IMR-90 (cell line): ENCODE measurements at regions not wholly inside any gene's neighbourhood (a gene's known extent, or its start where the extent isn't known, plus 50 kb on each side); places are given as distances from the start of the nearest gene placed in this dataset.

Source experiments
- CEBPB ChIP-seq: IDR thresholded peaks from 2 replicates; pipeline ENCODE4 v1.6.1; 2012; ENCODE audit warnings: low read depth, low read length, improper control_type of control experiment
- CTCF ChIP-seq: conservative IDR thresholded peaks from 2 replicates; pipeline ENCODE4 v1.5.1; 2012; ENCODE audit warnings: mild to moderate bottlenecking, low read depth, low read length, improper control_type of control experiment
- FOS ChIP-seq: fragments of 150-350 bp; IDR thresholded peaks from 2 replicates; pipeline ENCODE4 v1.6.1; 2016; ENCODE audit warnings: low read depth, low read length
- MAFK ChIP-seq: IDR thresholded peaks from 2 replicates; pipeline ENCODE4 v1.6.1; 2012; ENCODE audit warnings: low read depth, low read length, improper control_type of control experiment
- POLR2A ChIP-seq: IDR thresholded peaks from 2 replicates; pipeline ENCODE4 v1.6.1; 2012; ENCODE audit warnings: mild to moderate bottlenecking, low read depth, low read length
- RAD21 ChIP-seq: IDR thresholded peaks from 2 replicates; pipeline ENCODE4 v1.6.1; 2012; ENCODE audit warnings: low read length, improper control_type of control experiment
- RCOR1 ChIP-seq: IDR thresholded peaks from 2 replicates; pipeline ENCODE4 v1.6.1; 2012; ENCODE audit warnings: mild to moderate bottlenecking, low read length, improper control_type of control experiment; ENCODE audit not compliant: insufficient replicate concordance
- SMC3 ChIP-seq: fragments of 150-350 bp; IDR thresholded peaks from 2 replicates; pipeline ENCODE4 v1.6.1; 2016; ENCODE audit warnings: low read depth, mild to moderate bottlenecking, antibody characterized with exemption, low read length, moderate library complexity
- USF2 ChIP-seq: fragments of 150-350 bp; IDR thresholded peaks from 2 replicates; pipeline ENCODE4 v1.6.1; 2017; ENCODE audit warnings: mild to moderate bottlenecking, antibody characterized with exemption, low read length, low read depth

- TF ChIP-seq MAFK, result no peak
- no peak for TF ChIP-seq POLR2A
- no peak for TF ChIP-seq CTCF
- no peak for TF ChIP-seq CEBPB
- TF ChIP-seq RCOR1, result no peak
- no peak for TF ChIP-seq RAD21
- TF ChIP-seq USF2, result no peak
- no peak for TF ChIP-seq SMC3
- no peak for TF ChIP-seq FOS
Measured at GRCh38 chrX:26334232-26334631, 118.3 kb downstream of the MAGEB5 start.
